CD4-positive, alpha-beta T cell (primary cell): ENCODE measurements at regions not wholly inside any gene's neighbourhood (a gene's known extent, or its start where the extent isn't known, plus 50 kb on each side); places are given as distances from the start of the nearest gene placed in this dataset.

ENCODE experiments used
- ATAC-seq: fragments of 200-7000 bp; cut with Tn5 transposase; one replicate; pipeline ENCODE4 v1.10.0; 2022; ENCODE audit warnings: mild to moderate bottlenecking; ENCODE audit not compliant: poor library complexity
- CTCF ChIA-PET: fragments of 350-600 bp; sonication (Branson Sonifier 250); formaldehyde crosslinking; loops from one replicate; lab custom pipeline; 2021; ENCODE audit warnings: antibody characterized with exemption, inconsistent platforms; lab: Charles Lee
- POLR2A ChIA-PET: fragments of 350-600 bp; sonication (Branson Sonifier 250); formaldehyde crosslinking; loops from one replicate; lab custom pipeline; 2021; ENCODE audit warnings: antibody characterized with exemption, inconsistent platforms; lab: Charles Lee
- DNase-seq, 14 experiments: peaks; one replicate each; pipeline ENCODE4 v3.0.0-alpha.2; 2013 to 2020; ENCODE audit warnings: mixed read lengths in 2 of 14
- H3K27ac ChIP-seq, 2 donors: one replicate each; pipeline versions ENCODE4 v1.5.1 to v1.7.0; 2013; ENCODE audit warnings: low read length in 2 of 2, low read depth in 1 of 2, mild to moderate bottlenecking in 1 of 2
- H3K27me3 ChIP-seq, 2 experiments: 1 replicate in 1 of 2; 2 replicates in 1 of 2; pipeline versions ENCODE4 v1.6.1 to v1.7.0; 2013; ENCODE audit warnings: low read length in 2 of 2, control low read depth in 1 of 2, mild to moderate bottlenecking in 1 of 2, moderate library complexity in 1 of 2; ENCODE audit not compliant: insufficient read depth in 2 of 2, control insufficient read depth in 1 of 2
- H3K36me3 ChIP-seq: one replicate; pipeline ENCODE4 v1.6.1; 2013; ENCODE audit warnings: low read length, control low read depth; ENCODE audit not compliant: insufficient read depth
- H3K4me1 ChIP-seq: one replicate; pipeline ENCODE4 v1.6.1; 2013; ENCODE audit warnings: low read length, control low read depth; ENCODE audit not compliant: insufficient read depth
- H3K4me3 ChIP-seq: one replicate; pipeline ENCODE4 v1.5.1; 2013; ENCODE audit warnings: mild to moderate bottlenecking, low read length, moderate library complexity
- H3K9me3 ChIP-seq, 2 experiments: 1 replicate in 1 of 2; 2 replicates in 1 of 2; pipeline versions ENCODE4 v1.6.1 to v1.7.0; 2013; ENCODE audit warnings: low read length in 2 of 2, mild to moderate bottlenecking in 2 of 2, control low read depth in 1 of 2, moderate library complexity in 1 of 2; ENCODE audit not compliant: control insufficient read depth in 1 of 2, insufficient read depth in 1 of 2
- H3K27ac Mint-ChIP-seq: one replicate; pipeline ENCODE4 v1.8.0; 2020; ENCODE audit warnings: mixed read lengths
- H3K27me3 Mint-ChIP-seq: one replicate; pipeline ENCODE4 v1.8.0; 2021; ENCODE audit warnings: mixed read lengths
- H3K36me3 Mint-ChIP-seq: one replicate; pipeline ENCODE4 v1.8.0; 2021; ENCODE audit warnings: low read depth, mixed read lengths
- H3K4me1 Mint-ChIP-seq: one replicate; pipeline ENCODE4 v1.8.0; 2021; ENCODE audit warnings: low read depth, mixed read lengths
- H3K4me3 Mint-ChIP-seq: one replicate; pipeline ENCODE4 v1.8.0; 2020; ENCODE audit warnings: mild to moderate bottlenecking, mixed read lengths
- H3K9me3 Mint-ChIP-seq: one replicate; pipeline ENCODE4 v1.8.0; 2020; ENCODE audit warnings: mixed read lengths
- intact Hi-C, 2 experiments: fragments of 100-400 bp; cut with DNase I in 1 of 2; cut with micrococcal nuclease in 1 of 2; formaldehyde crosslinking; loops; one replicate each; pipeline versions ENCODE4 v1.15.1 to v1.9.0; 2023 to 2025; cut with DNase I, micrococcal nuclease
- TF ChIP-seq, protein P1 (sequence below): fragments of 200-600 bp; IDR thresholded peaks from one replicate; pipeline ENCODE4 v1.8.0; 2022; ENCODE audit warnings: antibody characterized with exemption, mild to moderate bottlenecking

GRCh38 chr9:21672761-21673160, 129.7 kb upstream of the MTAP start:
- Histone ChIP-seq H3K9me3 (no peaks in the 10 kb centered on the region), H3K27ac (no peak overlapping the region), H3K4me1 (peaks cover 6% of the 10 kb centered on the region), H3K36me3 (no peaks in the 10 kb centered on the region), H3K4me3 (no peak overlapping the region), H3K27me3 (no peaks in the 10 kb centered on the region)
- no peaks in the 10 kb centered on the region for H3K36me3 Mint-ChIP-seq
- TF ChIP-seq, protein P1, sequence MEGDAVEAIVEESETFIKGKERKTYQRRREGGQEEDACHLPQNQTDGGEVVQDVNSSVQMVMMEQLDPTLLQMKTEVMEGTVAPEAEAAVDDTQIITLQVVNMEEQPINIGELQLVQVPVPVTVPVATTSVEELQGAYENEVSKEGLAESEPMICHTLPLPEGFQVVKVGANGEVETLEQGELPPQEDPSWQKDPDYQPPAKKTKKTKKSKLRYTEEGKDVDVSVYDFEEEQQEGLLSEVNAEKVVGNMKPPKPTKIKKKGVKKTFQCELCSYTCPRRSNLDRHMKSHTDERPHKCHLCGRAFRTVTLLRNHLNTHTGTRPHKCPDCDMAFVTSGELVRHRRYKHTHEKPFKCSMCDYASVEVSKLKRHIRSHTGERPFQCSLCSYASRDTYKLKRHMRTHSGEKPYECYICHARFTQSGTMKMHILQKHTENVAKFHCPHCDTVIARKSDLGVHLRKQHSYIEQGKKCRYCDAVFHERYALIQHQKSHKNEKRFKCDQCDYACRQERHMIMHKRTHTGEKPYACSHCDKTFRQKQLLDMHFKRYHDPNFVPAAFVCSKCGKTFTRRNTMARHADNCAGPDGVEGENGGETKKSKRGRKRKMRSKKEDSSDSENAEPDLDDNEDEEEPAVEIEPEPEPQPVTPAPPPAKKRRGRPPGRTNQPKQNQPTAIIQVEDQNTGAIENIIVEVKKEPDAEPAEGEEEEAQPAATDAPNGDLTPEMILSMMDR, result no peak
- ChIA-PET POLR2A (no interaction called here), CTCF (interaction anchor here (1.0 kb wide), 1 partner anchor 30 kb away, joined by 3 read pairs; no protein-coding TSS in a partner anchor)
- H3K4me3 Mint-ChIP-seq, result no peak overlapping the region
- DNase-seq (no peak), ATAC-seq (no peak)
- H3K27ac Mint-ChIP-seq, result no peak overlapping the region
- H3K9me3 Mint-ChIP-seq, result no peaks in the 10 kb centered on the region
- H3K27me3 Mint-ChIP-seq, result no peaks in the 10 kb centered on the region
- H3K4me1 Mint-ChIP-seq, result peaks cover 6% of the 10 kb centered on the region
- intact Hi-C loops, result no loop called here

- no peak for ATAC-seq
- POLR2A ChIA-PET, result no interaction called here
- no peaks in the 10 kb centered on the region for H3K27me3 ChIP-seq
- Mint-ChIP-seq H3K4me1 (peaks cover 11% of the 10 kb centered on the region), H3K36me3 (no peaks in the 10 kb centered on the region), H3K4me3 (no peak overlapping the region), H3K9me3 (no peaks in the 10 kb centered on the region), H3K27me3 (no peaks in the 10 kb centered on the region), H3K27ac (no peak overlapping the region)
- H3K36me3 ChIP-seq, result no peaks in the 10 kb centered on the region
- CTCF ChIA-PET, result no interaction called here
- H3K27ac ChIP-seq, result no peak overlapping the region
- H3K9me3 ChIP-seq, result no peaks in the 10 kb centered on the region
- no peak for DNase-seq
- intact Hi-C loops, result no loop called here
- H3K4me1 ChIP-seq, result peaks cover 6% of the 10 kb centered on the region
- TF ChIP-seq, protein P1, result no peak
- H3K4me3 ChIP-seq, result no peak overlapping the region
Measured at GRCh38 chr9:21674894-21675293, 127.5 kb upstream of the MTAP start.

GRCh38 chr9:21677387-21677786, 125.0 kb upstream of the MTAP start:
- H3K27ac ChIP-seq, result no peak overlapping the region
- peaks cover 4% of the 10 kb centered on the region for H3K4me1 Mint-ChIP-seq
- CTCF ChIA-PET, result interaction anchor here (1.5 kb wide), 1 partner anchor 12 kb away, joined by 4 read pairs; no protein-coding TSS in a partner anchor
- H3K36me3 Mint-ChIP-seq, result no peaks in the 10 kb centered on the region
- ATAC-seq (no peak), DNase-seq (no peak)
- no peaks in the 10 kb centered on the region for H3K36me3 ChIP-seq
- H3K27me3 ChIP-seq, result no peaks in the 10 kb centered on the region
- H3K27ac Mint-ChIP-seq, result no peak overlapping the region
- POLR2A ChIA-PET, result no interaction called here
- TF ChIP-seq, protein P1, result no peak
- intact Hi-C loops, result no loop called here
- H3K9me3 Mint-ChIP-seq, result no peaks in the 10 kb centered on the region
- no peak overlapping the region for H3K4me3 Mint-ChIP-seq
- no peaks in the 10 kb centered on the region for H3K27me3 Mint-ChIP-seq
- H3K4me1 ChIP-seq, result no peaks in the 10 kb centered on the region
- no peaks in the 10 kb centered on the region for H3K9me3 ChIP-seq
- H3K4me3 ChIP-seq, result no peak overlapping the region
